Body of pancreas (tissue), 4 donors: ENCODE measurements at regions not wholly inside any gene's neighbourhood (a gene's known extent, or its start where the extent isn't known, plus 50 kb on each side); places are given as distances from the start of the nearest gene placed in this dataset.

Source experiments
- POLR2A ChIP-seq, 3 donors: fragments of 450-650 bp; IDR thresholded peaks; one replicate each; pipeline ENCODE4 v1.6.1; 2016; ENCODE audit warnings: antibody characterized with exemption in 3 of 3, mild to moderate bottlenecking in 2 of 3
- TF ChIP-seq, protein P1 (sequence below), 7 experiments: fragments of 450-650 bp in 4 of 7; fragments of 200-600 bp in 3 of 7; sonication (generic) in 3 of 7; IDR thresholded peaks; one replicate each; pipeline ENCODE4 v1.5.1; 2016 to 2019; ENCODE audit warnings: antibody characterized with exemption in 7 of 7

DNA sequence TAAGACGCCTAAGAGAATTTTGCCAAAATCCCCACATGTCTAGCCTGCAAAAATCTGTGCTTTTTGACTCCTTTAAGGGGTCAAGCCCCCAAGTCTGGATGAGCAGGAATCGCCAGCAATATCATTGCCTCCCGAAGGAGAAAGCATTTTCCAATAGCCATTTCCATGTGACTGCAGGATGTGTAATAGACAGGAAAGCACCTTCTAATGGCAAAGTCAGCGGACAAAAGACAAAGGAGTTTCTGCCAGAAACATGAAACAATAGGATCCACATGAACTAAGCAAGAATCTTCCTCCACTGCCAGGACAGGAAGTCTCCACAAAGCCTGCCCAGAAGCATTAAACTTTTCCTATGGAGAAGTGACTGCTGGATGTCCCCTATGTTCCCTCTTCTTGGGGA is 177.1 kb upstream of the PCSK5 start:
- TF ChIP-seq, protein P1, sequence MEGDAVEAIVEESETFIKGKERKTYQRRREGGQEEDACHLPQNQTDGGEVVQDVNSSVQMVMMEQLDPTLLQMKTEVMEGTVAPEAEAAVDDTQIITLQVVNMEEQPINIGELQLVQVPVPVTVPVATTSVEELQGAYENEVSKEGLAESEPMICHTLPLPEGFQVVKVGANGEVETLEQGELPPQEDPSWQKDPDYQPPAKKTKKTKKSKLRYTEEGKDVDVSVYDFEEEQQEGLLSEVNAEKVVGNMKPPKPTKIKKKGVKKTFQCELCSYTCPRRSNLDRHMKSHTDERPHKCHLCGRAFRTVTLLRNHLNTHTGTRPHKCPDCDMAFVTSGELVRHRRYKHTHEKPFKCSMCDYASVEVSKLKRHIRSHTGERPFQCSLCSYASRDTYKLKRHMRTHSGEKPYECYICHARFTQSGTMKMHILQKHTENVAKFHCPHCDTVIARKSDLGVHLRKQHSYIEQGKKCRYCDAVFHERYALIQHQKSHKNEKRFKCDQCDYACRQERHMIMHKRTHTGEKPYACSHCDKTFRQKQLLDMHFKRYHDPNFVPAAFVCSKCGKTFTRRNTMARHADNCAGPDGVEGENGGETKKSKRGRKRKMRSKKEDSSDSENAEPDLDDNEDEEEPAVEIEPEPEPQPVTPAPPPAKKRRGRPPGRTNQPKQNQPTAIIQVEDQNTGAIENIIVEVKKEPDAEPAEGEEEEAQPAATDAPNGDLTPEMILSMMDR (IDR thresholded peaks at IDR 0.05): no peak
- no peak for TF ChIP-seq POLR2A (IDR thresholded peaks at IDR 0.05)
